ENCODE measurements at regions not wholly inside any gene's neighbourhood (a gene's known extent, or its start where the extent isn't known, plus 50 kb on each side); places are given as distances from the start of the nearest gene placed in this dataset.

DNA sequence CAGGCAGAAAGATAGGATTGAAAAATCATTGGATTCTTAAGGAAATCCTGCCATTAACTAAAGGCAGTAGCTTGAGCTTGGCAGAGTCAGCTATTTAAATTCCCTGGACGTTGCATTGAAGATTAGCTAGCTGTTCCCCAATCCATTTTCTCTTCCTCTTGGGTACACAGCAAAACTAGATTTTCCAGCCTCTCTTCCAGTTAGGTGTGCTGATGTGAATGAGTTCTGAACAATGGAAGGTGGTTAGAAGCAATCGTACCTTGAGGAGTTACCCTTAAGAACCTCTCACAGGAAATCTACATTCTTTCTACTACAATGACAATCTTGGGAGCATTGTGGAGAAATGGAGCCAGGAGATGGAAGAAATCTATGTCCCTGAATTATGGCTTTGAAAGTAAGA lies 383.2 kb upstream of the TBL1XR1 start:
- peaks cover 32% of the 10 kb centered on the region for H3K4me1 ChIP-seq (ENCODE audit: insufficient read depth, low read length, poor library complexity, severe bottlenecking)
- H3K36me3 ChIP-seq (ENCODE audit: insufficient read depth, low read length) = no peaks in the 10 kb centered on the region
- H4K20me1 ChIP-seq (ENCODE audit: insufficient read depth, low read length, poor library complexity, severe bottlenecking) = no peaks in the 10 kb centered on the region
- H3K9ac ChIP-seq (ENCODE audit: low read depth, low read length, poor library complexity, severe bottlenecking) = no peak overlapping the region
- H3K27me3 ChIP-seq (ENCODE audit: insufficient read depth, low read length, poor library complexity, severe bottlenecking) = no peaks in the 10 kb centered on the region
- no peaks in the 10 kb centered on the region for H3K79me2 ChIP-seq (ENCODE audit: insufficient read depth, low read length)
- TF ChIP-seq, protein P1, sequence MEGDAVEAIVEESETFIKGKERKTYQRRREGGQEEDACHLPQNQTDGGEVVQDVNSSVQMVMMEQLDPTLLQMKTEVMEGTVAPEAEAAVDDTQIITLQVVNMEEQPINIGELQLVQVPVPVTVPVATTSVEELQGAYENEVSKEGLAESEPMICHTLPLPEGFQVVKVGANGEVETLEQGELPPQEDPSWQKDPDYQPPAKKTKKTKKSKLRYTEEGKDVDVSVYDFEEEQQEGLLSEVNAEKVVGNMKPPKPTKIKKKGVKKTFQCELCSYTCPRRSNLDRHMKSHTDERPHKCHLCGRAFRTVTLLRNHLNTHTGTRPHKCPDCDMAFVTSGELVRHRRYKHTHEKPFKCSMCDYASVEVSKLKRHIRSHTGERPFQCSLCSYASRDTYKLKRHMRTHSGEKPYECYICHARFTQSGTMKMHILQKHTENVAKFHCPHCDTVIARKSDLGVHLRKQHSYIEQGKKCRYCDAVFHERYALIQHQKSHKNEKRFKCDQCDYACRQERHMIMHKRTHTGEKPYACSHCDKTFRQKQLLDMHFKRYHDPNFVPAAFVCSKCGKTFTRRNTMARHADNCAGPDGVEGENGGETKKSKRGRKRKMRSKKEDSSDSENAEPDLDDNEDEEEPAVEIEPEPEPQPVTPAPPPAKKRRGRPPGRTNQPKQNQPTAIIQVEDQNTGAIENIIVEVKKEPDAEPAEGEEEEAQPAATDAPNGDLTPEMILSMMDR (conservative IDR thresholded peaks at IDR 0.05; ENCODE audit: low read length) = no peak
- no peak for TF ChIP-seq EZH2phosphoT487 (IDR thresholded peaks at IDR 0.05; ENCODE audit: borderline replicate concordance)
- H3K4me2 ChIP-seq (ENCODE audit: low read depth, low read length, poor library complexity, severe bottlenecking) = no peak overlapping the region
- no peaks in the 10 kb centered on the region for H3K9me3 ChIP-seq (ENCODE audit: insufficient read depth, low read depth, low read length)
- peaks cover 12% of the 10 kb centered on the region; the same call in 1 of the 2 replicates for H3F3A ChIP-seq (ENCODE audit: low read depth)
- H2AFZ ChIP-seq (ENCODE audit: low read length) = no peak overlapping the region
- H3K9me2 ChIP-seq (replicated peaks; ENCODE audit: low read depth, low read length) = no peaks in the 10 kb centered on the region
- no peak overlapping the region for H3K4me3 ChIP-seq (ENCODE audit: low read length, poor library complexity, severe bottlenecking)

DNA sequence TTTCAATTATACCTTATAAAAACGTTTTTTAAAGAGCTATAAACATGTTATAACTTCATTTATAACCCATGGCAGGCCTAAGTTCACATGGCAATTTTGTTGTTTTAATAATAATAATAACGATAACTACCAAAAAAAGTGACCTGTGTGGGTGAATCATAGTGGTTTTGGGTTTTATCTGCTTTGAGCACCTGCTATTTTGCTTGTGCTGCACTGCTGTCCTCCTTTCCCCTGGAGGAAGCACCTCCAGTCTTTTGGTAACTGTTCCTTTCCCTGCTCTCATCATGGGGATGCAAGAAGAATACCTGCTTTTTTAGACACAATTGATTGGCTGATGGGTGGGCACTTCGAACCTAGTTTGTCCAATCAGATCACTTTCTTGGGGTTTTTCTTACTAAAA lies 388.0 kb upstream of the TBL1XR1 start:
- no peaks in the 10 kb centered on the region for H3K9me2 ChIP-seq (replicated peaks; ENCODE audit: low read depth, low read length)
- H4K20me1 ChIP-seq (ENCODE audit: insufficient read depth, low read length, poor library complexity, severe bottlenecking) = no peaks in the 10 kb centered on the region
- TF ChIP-seq EZH2phosphoT487 (IDR thresholded peaks at IDR 0.05; ENCODE audit: borderline replicate concordance) = no peak
- TF ChIP-seq, protein P1 (conservative IDR thresholded peaks at IDR 0.05; ENCODE audit: low read length) = no peak
- no peaks in the 10 kb centered on the region for H3K79me2 ChIP-seq (ENCODE audit: insufficient read depth, low read length)
- H3F3A ChIP-seq (ENCODE audit: low read depth) = no peaks in the 10 kb centered on the region
- H3K27me3 ChIP-seq (ENCODE audit: insufficient read depth, low read length, poor library complexity, severe bottlenecking) = no peaks in the 10 kb centered on the region
- no peak overlapping the region for H2AFZ ChIP-seq (ENCODE audit: low read length)
- no peak overlapping the region for H3K4me3 ChIP-seq (ENCODE audit: low read length, poor library complexity, severe bottlenecking)
- H3K9ac ChIP-seq (ENCODE audit: low read depth, low read length, poor library complexity, severe bottlenecking) = no peak overlapping the region
- H3K4me2 ChIP-seq (ENCODE audit: low read depth, low read length, poor library complexity, severe bottlenecking) = no peak overlapping the region
- peaks cover 15% of the 10 kb centered on the region for H3K4me1 ChIP-seq (ENCODE audit: insufficient read depth, low read length, poor library complexity, severe bottlenecking)
- no peaks in the 10 kb centered on the region for H3K36me3 ChIP-seq (ENCODE audit: insufficient read depth, low read length)
- no peaks in the 10 kb centered on the region for H3K9me3 ChIP-seq (ENCODE audit: insufficient read depth, low read depth, low read length)

DNA sequence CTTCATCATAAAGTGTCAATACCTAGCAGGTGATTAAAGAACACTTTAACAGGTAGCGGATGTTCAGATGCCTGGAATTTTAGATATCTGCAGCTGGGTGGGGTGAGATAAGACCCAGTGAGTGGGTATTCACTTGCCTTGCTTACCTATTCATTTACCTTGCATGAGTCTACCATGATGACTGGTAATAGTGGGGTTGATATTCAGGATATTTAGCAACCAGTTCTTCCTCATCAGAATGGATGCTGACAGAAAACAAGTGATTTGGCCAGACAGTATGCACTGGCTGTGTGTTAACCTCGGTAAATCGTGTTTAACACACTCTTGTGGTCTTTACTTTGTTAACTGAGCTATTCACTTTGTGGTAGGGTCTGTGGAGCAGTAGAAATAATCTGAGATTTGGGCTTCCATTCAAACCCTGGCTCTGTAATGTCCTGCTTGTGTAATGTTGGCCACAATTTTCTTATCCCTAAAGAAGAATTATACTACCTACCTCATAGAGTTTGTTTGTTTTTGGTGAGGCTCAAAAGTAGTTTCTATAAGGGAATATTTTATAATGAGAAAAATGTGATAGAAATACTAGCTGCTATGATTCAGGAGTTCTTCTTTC lies 391.9 kb upstream of the TBL1XR1 start:
- Histone ChIP-seq H3K27me3 (ENCODE audit: insufficient read depth, low read length, poor library complexity, severe bottlenecking) (no peaks in the 10 kb centered on the region), H3K4me1 (ENCODE audit: insufficient read depth, low read length, poor library complexity, severe bottlenecking) (peaks cover 35% of the 10 kb centered on the region), H3F3A (ENCODE audit: low read depth) (no peaks in the 10 kb centered on the region), H2AFZ (ENCODE audit: low read length) (no peak overlapping the region), H3K36me3 (ENCODE audit: insufficient read depth, low read length) (no peaks in the 10 kb centered on the region), H3K79me2 (ENCODE audit: insufficient read depth, low read length) (no peaks in the 10 kb centered on the region), H4K20me1 (ENCODE audit: insufficient read depth, low read length, poor library complexity, severe bottlenecking) (no peaks in the 10 kb centered on the region), H3K9me3 (ENCODE audit: insufficient read depth, low read depth, low read length) (no peaks in the 10 kb centered on the region), H3K9ac (ENCODE audit: low read depth, low read length, poor library complexity, severe bottlenecking) (no peak overlapping the region), H3K4me2 (ENCODE audit: low read depth, low read length, poor library complexity, severe bottlenecking) (no peak overlapping the region), H3K9me2 (replicated peaks; ENCODE audit: low read depth, low read length) (no peaks in the 10 kb centered on the region), H3K4me3 (ENCODE audit: low read length, poor library complexity, severe bottlenecking) (no peak overlapping the region)
- TF ChIP-seq, protein P1 (conservative IDR thresholded peaks at IDR 0.05; ENCODE audit: low read length) = no peak
- TF ChIP-seq EZH2phosphoT487 (IDR thresholded peaks at IDR 0.05; ENCODE audit: borderline replicate concordance) = no peak

Measured in Loucy (cell line).